HEK293 (cell line): ENCODE measurements at regions not wholly inside any gene's neighbourhood (a gene's known extent, or its start where the extent isn't known, plus 50 kb on each side); places are given as distances from the start of the nearest gene placed in this dataset.

ENCODE experiments used
- CTCF ChIA-PET: fragments of 350-600 bp; formaldehyde crosslinking; extraction: SDS; loops from one replicate; lab custom pipeline; 2021; ENCODE audit warnings: antibody characterized with exemption; lab: Yijun Ruan, JAX
- POLR2A ChIA-PET: fragments of 300-600 bp; formaldehyde crosslinking; extraction: SDS; loops from one replicate; lab custom pipeline; 2020; ENCODE audit warnings: antibody characterized with exemption, inconsistent platforms; lab: Yijun Ruan, JAX
- H3K27ac ChIP-seq: fragments of 200-500 bp; sonication (Bioruptor generic); 2 replicates; pipeline ENCODE4 v1.5.1; 2014; ENCODE audit warnings: low read depth, low read length, control low read depth, inconsistent platforms; ENCODE audit errors: extremely low read depth
- H3K36me3 ChIP-seq, 2 experiments: fragments of 200-500 bp in 1 of 2; sonication (Bioruptor generic) in 1 of 2; 1 replicate in 1 of 2; 2 replicates in 1 of 2; pipeline ENCODE4 v1.5.1; 2014 to 2017; ENCODE audit warnings: inconsistent platforms in 2 of 2, low read length in 2 of 2; ENCODE audit not compliant: control insufficient read depth in 2 of 2, insufficient read depth in 1 of 2
- H3K4me1 ChIP-seq: fragments of 200-500 bp; sonication (Bioruptor generic); 2 replicates; pipeline ENCODE4 v1.5.1; 2014; ENCODE audit warnings: mild to moderate bottlenecking, low read length, inconsistent platforms; ENCODE audit not compliant: control insufficient read depth, insufficient read depth
- H3K4me3 ChIP-seq: 2 replicates; pipeline ENCODE4 v1.5.1; 2011; ENCODE audit warnings: low read depth, mild to moderate bottlenecking, control low read depth, low read length, moderate library complexity
- H3K9me3 ChIP-seq: fragments of 200-500 bp; sonication (Bioruptor generic); 2 replicates; pipeline ENCODE4 v1.5.1; 2014; ENCODE audit warnings: low read depth, low read length, inconsistent platforms; ENCODE audit not compliant: control insufficient read depth, insufficient read depth
- INSM2 ChIP-seq: fragments of 450-650 bp; formaldehyde crosslinking; IDR thresholded peaks from 2 replicates; pipeline ENCODE4 v1.5.1; 2016; ENCODE audit warnings: missing biosample characterization, missing genetic modification characterization
- KLF1 ChIP-seq: fragments of 450-650 bp; formaldehyde crosslinking; IDR thresholded peaks from 2 replicates; pipeline ENCODE4 v1.5.1; 2016; ENCODE audit warnings: missing biosample characterization, missing genetic modification characterization
- KLF8 ChIP-seq: fragments of 450-650 bp; formaldehyde crosslinking; IDR thresholded peaks from 2 replicates; pipeline ENCODE4 v1.5.1; 2016; ENCODE audit warnings: missing biosample characterization, missing genetic modification characterization
- MYNN ChIP-seq: fragments of 450-650 bp; formaldehyde crosslinking; IDR thresholded peaks from 2 replicates; pipeline ENCODE4 v1.5.1; 2016; ENCODE audit warnings: missing biosample characterization, missing genetic modification characterization, borderline replicate concordance
- WT1 ChIP-seq: fragments of 450-650 bp; formaldehyde crosslinking; IDR thresholded peaks from 2 replicates; pipeline ENCODE4 v1.5.1; 2016; ENCODE audit warnings: missing biosample characterization, missing genetic modification characterization
- ZBTB26 ChIP-seq: fragments of 450-650 bp; formaldehyde crosslinking; optimal IDR thresholded peaks from 2 replicates; pipeline ENCODE3; 2016; ENCODE audit warnings: missing biosample characterization, mild to moderate bottlenecking, missing genetic modification characterization
- ZBTB7A ChIP-seq: fragments of 450-650 bp; formaldehyde crosslinking; IDR thresholded peaks from 2 replicates; pipeline ENCODE4 v1.5.1; 2016; ENCODE audit warnings: low read depth, missing biosample characterization, missing genetic modification characterization
- ZFP69B ChIP-seq: fragments of 450-650 bp; formaldehyde crosslinking; IDR thresholded peaks from 2 replicates; pipeline ENCODE4 v1.5.1; 2016; ENCODE audit warnings: missing biosample characterization, missing genetic modification characterization
- ZNF157 ChIP-seq: fragments of 450-650 bp; formaldehyde crosslinking; IDR thresholded peaks from 2 replicates; pipeline ENCODE4 v1.5.1; 2016; ENCODE audit warnings: missing biosample characterization, missing genetic modification characterization
- ZNF280C ChIP-seq: fragments of 450-650 bp; formaldehyde crosslinking; IDR thresholded peaks from 2 replicates; pipeline ENCODE4 v1.5.1; 2016; ENCODE audit warnings: missing biosample characterization, missing genetic modification characterization
- ZNF280D ChIP-seq: fragments of 450-650 bp; formaldehyde crosslinking; IDR thresholded peaks from 2 replicates; pipeline ENCODE4 v1.5.1; 2016; ENCODE audit warnings: missing biosample characterization, missing genetic modification characterization
- ZNF433 ChIP-seq: fragments of 450-650 bp; formaldehyde crosslinking; IDR thresholded peaks from 2 replicates; pipeline ENCODE4 v1.5.1; 2016; ENCODE audit warnings: missing biosample characterization, missing genetic modification characterization, low read depth
- ZSCAN30 ChIP-seq: fragments of 450-650 bp; IDR thresholded peaks from 2 replicates; pipeline ENCODE4 v1.5.1; 2018; ENCODE audit warnings: missing biosample characterization, mild to moderate bottlenecking, missing genetic modification characterization, moderate library complexity
- ZSCAN4 ChIP-seq: fragments of 450-650 bp; formaldehyde crosslinking; IDR thresholded peaks from 2 replicates; pipeline ENCODE4 v1.5.1; 2017; ENCODE audit warnings: missing biosample characterization, missing genetic modification characterization

- TF ChIP-seq ZBTB7A (tag by site-specific recombination) (no peak), KLF8 (tag by site-specific recombination) (no peak), ZNF157 (tag by site-specific recombination) (no peak)
- TF ChIP-seq, all 188 proteins: peak for 2
These were observed 67.3 kb upstream of the OLIG2 start (continued) for GRCh38 chr21:32958288-32959002.

- TF ChIP-seq ZFP69B (tag by site-specific recombination), result no peak
- Histone ChIP-seq H3K36me3 (no peaks in the 10 kb centered on the region), H3K9me3 (no peaks in the 10 kb centered on the region), H3K27ac (no peak overlapping the region), H3K4me1 (no peaks in the 10 kb centered on the region), H3K4me3 (no peak overlapping the region)
- ChIA-PET CTCF (interaction anchor here (0.8 to 1.6 kb wide), 4 partner anchors 13 to 227 kb away, joined by 3 to 6 read pairs (median 4); no protein-coding TSS in a partner anchor), POLR2A (no interaction called here)
These were observed 63.5 kb upstream of the OLIG2 start for GRCh38 chr21:32962268-32962667.

- ChIA-PET CTCF (interaction anchor here (0.7 to 2.6 kb wide), 6 partner anchors 25 to 364 kb away, joined by 3 to 16 read pairs (median 4); no protein-coding TSS in a partner anchor), POLR2A (interaction anchor here (0.5 kb wide), 1 partner anchor 490 kb away, joined by 4 read pairs; no protein-coding TSS in a partner anchor)
- no peak overlapping the region for H3K27ac ChIP-seq
- no peaks in the 10 kb centered on the region for H3K36me3 ChIP-seq
- TF ChIP-seq ZSCAN30 (tag by site-specific recombination) (no peak), ZSCAN4 (tag by site-specific recombination) (no peak), KLF1 (tag by site-specific recombination) (no peak), INSM2 (tag by site-specific recombination) (no peak), MYNN (tag by site-specific recombination) (no peak)
- H3K4me1 ChIP-seq, result no peaks in the 10 kb centered on the region; the same call in 1 of the 2 replicates
- no peaks in the 10 kb centered on the region for H3K9me3 ChIP-seq
- no peak overlapping the region for H3K4me3 ChIP-seq
These were observed 60.5 kb upstream of the OLIG2 start for GRCh38 chr21:32965129-32965680.

GRCh38 chr21:32966120-32966519 is 59.6 kb upstream of the OLIG2 start:
- Histone ChIP-seq H3K4me1 (no peaks in the 10 kb centered on the region; the same call in 1 of the 2 replicates), H3K4me3 (no peak overlapping the region), H3K27ac (no peak overlapping the region), H3K9me3 (no peaks in the 10 kb centered on the region), H3K36me3 (no peaks in the 10 kb centered on the region)
- CTCF ChIA-PET, result interaction anchor here (0.7 to 2.6 kb wide), 5 partner anchors 25 to 374 kb away, joined by 3 to 16 read pairs (median 4); no protein-coding TSS in a partner anchor
- POLR2A ChIA-PET, result no interaction called here
- TF ChIP-seq ZNF433 (tag by site-specific recombination), result no peak
- no peak for TF ChIP-seq ZNF280C
- TF ChIP-seq WT1 (tag by site-specific recombination), result no peak
- no peak for TF ChIP-seq ZBTB26 (tag by site-specific recombination)
- no peak for TF ChIP-seq INSM2 (tag by site-specific recombination)
- no peak for TF ChIP-seq ZNF280D (tag by site-specific recombination)
